Amniotic stem cell (primary cell): ENCODE measurements at regions not wholly inside any gene's neighbourhood (a gene's known extent, or its start where the extent isn't known, plus 50 kb on each side); places are given as distances from the start of the nearest gene placed in this dataset.
"Not testable (repeated sequence)": the region's sequence is repeated elsewhere in the genome, so short reads cannot be mapped to it uniquely, and the experiment has no call there.

Experiments
- DNase-seq: peaks from one replicate; lab custom pipeline; 2025; lab: John Stamatoyannopoulos, UW

DNA sequence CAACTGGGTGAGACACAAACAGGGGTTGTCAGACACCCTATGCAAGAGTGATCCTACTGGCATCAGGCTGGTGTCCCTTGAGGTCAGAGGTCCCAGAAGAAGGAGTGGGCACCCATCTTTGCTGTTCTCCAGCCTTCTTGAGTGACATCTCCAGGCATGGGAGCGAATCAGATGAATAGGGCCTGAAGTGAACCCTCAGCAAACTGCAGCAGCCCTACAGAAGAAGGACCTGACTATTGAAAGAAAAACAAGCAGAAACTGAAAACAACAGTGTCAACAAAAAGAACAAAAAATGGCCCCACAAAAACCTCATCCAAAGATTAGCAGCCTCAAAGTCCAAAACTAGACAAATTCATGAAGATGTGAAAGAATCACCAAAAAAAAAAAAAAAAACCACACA is 1229.7 kb upstream of the CRIM1 start:
- DNase-seq: no peak

DNA sequence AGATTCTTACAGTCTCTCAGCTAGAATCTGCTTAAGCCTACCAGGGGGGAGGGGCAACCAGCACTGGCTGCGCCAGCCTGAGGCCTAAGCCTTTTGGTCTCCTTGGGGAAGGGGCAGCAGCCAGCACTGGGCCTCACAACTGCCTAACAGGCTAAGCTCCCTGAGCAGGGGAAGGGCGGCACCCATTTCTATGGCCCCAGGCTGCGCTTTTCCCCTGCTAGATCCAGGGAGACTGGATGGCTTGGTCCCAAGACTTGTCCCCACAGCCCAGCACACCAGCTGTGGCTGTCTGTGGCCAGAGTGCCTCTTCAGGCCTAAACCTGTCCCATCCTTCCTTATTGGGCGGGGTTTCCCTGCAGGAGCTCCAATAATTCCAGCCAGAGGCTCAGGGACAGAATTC is 1230.3 kb upstream of the CRIM1 start:
- no peak for DNase-seq

DNA sequence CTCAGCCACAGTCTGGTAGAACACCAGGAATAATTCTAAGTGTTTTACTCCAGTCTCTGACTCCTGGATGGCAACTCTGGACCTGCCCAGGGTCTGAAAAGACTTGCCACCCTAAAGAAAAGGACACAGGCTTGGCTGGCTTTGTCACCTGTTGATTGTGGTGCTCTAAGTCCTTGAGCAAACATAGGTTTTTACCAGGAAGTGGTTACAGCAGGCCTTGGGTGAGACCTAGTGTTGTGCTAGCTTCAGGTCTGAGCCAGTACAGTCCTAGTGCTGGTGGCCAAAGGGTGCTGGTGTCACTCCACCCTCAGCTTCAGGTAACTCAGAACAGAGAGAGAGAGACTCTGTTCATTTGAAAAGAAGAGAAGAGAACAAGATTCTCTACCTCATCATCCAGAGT is 1239.4 kb upstream of the CRIM1 start:
- DNase-seq: no peak

DNA sequence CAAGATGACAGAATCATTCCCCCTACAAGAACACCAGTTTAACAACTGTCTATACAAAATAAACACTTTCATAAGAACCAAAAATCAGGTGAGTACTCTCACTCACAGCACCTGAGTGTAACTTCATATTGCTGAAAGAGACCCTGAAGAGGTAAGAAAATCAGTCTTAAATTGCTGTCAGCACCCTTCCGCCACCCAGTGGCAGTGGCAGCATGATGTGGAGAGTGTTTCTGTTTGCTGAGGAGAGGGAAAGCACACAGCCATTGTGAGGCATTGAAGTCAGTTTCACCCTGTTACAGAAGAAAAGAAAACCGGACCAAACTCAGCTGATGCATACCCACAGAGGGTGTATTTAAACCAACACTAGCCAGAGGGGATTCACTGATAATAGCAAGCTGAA is 1240.8 kb upstream of the CRIM1 start:
- DNase-seq: no peak

DNA sequence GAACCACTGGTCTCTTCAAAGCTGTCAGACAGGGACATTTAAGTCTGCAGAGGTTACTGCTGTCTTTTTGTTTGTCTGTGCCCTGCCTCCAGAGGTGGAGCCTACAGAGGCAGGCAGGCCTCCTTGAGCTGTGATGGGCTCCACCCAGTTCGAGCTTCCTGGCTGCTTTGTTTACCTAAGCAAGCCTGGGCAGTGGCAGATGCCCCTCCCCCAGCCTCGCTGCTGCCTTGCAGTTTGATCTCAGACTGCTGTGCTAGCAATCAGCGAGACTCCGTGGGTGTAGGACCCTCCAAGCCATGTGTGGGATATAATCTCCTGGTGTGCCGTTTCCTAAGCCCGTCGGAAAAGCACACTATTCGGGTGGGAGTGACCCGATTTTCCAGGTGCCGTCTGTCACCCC is 1243.2 kb upstream of the CRIM1 start:
- not testable (repeated sequence) for DNase-seq

DNA sequence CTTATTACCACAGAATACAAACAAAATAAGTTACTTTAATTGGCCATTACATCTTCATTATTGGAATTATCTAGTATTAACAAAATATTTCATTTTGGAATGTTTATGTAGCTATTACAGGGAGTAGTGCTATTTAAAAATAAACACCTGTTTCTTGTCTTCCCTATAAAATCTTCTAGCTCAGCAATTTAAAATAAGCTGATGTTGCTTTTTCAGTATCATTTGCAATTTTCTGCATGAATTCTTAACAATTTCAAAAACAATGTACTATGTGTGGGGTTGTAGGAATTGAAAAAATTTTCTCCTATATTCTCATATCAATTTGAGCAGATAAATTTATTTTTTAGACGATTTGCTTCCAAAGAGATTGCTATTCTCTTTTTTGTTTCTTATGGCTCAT is 1251.3 kb upstream of the CRIM1 start:
- DNase-seq: no peak

DNA sequence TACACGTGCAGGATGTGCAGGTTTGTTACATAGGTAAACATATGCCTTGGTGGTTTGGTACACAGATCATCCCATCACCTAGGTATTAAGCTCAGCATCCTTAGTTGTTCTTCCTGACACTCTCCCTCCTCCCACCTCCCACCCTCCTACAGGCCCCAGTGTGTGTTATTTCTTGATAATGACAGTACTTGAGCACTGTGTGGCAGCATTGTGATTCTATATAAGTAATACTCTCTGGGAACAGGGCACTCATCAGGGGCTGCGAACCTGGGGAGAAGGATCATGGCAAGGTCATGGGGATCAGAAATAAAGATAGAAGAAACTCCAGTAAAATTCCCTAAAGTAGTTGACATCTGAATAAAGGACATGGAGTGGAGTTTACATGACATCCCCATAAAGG is 1256.2 kb upstream of the CRIM1 start:
- no peak for DNase-seq

DNA sequence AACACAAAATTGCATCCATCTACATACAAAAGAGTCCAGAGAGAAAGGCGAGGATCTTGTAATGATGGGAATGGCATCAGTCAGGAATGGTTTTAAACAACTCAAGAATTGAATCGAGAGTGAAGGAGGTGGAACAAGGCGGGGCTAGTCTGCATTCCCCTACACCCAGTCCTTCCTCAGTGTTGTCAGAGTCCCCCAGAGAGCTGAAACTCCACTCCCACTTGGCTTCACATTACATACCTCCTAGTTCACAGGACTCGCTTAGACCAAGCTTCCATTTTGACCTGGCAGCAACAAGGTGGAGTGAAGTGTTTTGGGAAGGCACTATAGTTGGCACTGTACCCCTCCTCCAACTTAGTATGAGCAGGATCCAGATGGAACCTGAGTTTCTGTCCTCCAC is 1273.5 kb upstream of the CRIM1 start:
- no peak for DNase-seq

DNA sequence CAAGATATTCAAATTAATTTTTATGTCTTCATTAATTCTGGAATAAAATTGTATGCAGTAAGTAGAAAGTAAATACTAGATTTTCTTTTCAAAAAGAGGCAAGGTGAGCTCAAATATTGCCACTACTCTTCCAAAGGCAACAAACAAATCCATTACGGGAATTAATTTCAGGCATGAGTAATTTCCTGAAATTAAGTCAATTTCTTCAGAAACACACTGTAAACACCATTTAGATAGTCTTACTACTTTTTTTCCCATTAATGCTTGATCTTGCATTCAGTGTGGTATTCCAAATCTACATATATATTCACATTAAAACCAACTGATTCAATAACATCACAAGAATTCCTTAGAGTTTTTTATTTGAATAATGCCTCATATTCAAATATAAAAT is 1274.0 kb upstream of the CRIM1 start:
- DNase-seq: no peak

DNA sequence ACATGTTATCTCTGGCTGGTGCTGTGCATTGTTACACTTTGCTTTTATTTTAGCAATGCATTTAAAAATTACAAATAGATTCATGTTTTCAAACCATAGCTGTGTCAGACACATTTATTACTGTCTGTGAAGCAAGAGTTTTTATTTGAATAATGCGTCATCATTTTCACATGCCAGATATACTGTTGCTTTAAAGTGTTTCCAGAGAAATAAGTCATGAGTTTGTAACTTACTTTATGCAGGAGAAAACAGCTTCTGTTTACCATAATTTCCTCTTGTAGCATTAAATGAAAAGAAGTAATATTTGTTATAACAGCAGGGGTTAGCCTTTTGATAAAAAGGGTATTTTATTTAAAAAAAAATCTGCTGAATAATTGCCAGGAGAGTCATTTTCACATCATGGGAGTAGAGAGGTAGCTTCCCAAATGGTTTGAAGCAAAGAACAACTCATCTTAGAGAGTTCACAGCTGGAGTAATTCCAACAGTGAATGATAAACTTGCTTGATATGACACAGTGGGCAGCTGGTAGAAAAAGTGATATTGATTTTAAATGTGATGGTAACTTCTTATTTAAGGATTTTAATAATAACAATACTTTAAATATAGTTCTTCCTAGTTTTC is 1274.5 kb upstream of the CRIM1 start:
- DNase-seq: no peak

DNA sequence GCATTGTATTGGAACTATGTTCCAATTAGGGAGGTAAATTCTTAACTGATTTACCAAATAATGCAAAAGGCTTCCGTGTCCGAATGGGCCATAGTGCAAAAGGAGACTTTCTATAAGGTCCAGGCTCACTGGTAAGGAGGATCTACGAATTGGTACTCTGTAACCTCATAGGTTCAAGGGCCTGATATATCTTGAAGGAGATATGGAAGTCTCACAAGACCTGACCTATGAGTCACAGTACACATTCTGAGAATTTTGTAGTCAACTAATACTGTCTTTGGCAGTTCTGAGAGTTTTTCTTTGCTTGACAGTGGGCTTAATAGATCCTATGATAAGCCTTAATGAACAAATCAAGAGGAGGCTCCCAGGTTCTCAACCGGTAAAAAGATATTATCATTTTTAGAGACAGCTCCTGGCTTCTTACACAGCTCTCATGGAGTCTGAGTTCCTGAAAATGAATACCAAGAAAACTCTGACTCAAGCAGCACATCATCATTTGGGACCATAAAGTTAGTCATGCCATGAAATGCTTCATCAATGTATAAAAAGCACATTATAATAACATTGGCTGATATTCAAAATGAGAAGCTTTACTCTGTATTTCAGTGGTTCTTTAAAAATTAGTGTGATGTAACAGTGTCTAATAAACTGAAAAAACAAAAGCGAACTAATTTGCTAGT is 1275.2 kb upstream of the CRIM1 start:
- no peak for DNase-seq

DNA sequence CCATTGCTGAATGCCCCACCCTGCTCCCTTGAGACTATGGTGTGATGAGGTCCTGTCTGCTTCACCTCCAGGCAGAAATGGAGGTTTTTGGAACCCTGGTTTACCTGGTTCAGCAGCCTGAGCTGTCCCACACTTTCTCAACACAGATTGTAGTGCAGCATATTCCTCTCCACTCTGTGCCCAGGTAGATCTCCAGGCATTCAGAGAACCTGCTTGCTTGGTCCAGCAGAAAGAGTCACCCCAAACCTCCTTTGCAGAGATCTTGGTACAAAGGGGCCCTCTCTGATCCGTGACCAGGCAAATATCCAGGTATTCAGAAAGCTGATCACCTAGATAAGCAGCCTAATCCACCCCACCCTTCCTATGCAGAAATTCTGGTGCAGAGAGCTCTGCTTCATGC is 1288.2 kb upstream of the CRIM1 start:
- no peak for DNase-seq

DNA sequence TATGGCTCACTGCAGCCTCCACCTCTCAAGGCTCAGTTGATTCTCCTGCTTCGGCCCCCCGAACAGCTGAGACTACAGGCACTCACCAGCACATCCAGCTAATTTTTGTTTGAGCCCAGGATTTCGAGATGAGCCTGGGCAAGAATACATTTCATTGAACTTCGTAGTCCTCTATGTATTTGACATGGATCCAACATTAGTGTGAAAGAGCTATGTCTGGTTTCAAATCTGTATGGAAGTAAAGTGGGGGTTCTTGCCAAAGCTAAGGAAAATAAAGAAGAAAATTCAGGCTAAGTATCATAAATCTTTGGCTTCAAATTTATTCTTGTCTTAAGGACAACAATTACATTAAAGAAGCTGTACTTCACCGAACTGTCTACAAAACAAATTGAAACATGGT is 1291.7 kb upstream of the CRIM1 start:
- DNase-seq: no peak

DNA sequence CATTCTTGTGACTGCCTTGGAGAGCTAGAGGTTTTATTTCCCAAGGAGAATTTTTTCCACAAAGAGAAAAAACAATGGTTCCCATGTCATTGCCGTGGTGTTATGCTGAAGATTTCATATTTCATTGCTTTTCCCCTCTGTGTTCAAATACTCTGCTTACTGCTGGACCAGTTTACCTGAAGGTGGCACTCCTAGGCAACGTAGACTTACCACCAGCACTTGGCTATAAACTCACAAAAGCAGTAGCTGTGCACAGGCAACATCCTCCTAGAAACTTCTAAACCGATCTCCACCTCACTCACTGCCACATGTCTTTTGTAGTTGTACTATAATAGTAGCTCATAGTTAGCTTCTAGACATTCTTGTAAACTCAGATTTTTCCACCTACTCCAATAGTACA is 1319.7 kb upstream of the CRIM1 start:
- no peak for DNase-seq

DNA sequence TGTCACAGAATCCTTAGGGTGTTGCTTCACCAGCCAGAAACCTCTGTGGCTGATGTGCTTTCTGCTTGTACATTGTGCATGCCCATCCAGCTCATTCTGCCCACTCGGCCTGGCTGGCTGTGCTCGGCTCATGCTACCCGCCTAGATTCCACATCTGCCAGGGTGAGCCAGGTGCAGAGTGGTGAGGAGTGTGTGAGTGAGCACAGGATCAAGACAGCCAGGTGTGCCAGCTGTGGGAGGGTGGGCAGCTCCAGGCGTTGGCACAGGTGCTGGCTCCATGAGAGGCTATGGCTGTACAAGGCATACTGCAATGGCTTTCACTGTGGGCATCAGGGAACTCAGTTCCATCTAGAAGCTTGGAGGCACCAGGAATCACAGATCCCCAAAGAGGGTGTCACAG is 1321.8 kb upstream of the CRIM1 start:
- no peak for DNase-seq

DNA sequence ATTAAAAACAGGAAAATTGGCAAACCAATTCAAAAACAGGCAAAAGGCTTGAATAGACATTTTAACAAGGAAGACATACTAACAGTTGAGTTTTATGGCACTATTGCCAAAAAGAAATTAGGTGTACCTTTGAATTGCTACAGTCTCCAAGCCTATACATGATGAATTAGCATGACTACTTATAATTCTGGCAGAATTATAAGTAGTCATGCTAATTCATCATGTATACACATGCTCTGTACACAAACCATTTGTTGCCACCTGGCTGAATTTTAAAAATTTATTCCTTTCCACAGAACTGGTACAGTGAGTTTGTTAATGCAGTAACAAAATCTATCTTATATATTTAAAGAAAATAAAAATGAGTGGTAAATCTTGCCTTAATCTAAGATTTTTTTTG is 1332.0 kb upstream of the CRIM1 start:
- DNase-seq: no peak

DNA sequence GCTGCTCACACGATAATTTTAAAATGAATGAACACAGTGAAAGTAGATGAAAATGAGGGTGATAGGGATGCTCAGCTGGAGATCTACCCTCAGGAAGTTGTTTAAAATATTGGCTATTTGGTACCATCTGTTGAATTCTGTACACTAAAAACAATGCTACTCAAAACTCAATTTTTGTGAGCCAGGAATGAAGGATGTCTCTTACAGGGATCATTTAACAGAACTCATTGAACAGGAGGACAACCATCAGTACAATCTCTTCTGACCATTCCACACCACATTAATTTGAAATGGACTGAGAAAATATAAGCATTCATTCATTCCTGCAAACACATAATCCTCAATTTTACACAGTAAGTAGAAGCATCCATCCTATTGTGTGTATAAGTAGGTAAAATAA is 1355.1 kb upstream of the CRIM1 start:
- DNase-seq: no peak

DNA sequence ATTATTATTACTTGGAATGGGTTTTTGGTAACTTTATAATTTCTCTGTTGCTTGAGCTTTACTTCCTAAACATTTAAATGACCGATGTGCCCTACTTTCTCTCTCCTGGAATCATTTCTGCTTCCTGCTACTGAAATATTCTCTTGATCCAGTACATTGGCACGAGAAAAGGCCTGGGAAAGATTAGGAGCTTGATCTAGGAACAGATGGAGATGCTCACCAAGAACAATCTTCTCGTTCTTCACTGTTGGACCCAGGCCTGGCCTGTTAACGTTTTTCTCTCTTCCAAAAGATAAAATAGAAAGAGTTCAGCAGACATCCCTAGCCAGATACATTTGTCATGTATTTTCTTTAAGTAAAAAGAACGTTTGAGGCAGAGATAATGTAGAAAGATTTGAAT is 1356.8 kb upstream of the CRIM1 start:
- DNase-seq: no peak

DNA sequence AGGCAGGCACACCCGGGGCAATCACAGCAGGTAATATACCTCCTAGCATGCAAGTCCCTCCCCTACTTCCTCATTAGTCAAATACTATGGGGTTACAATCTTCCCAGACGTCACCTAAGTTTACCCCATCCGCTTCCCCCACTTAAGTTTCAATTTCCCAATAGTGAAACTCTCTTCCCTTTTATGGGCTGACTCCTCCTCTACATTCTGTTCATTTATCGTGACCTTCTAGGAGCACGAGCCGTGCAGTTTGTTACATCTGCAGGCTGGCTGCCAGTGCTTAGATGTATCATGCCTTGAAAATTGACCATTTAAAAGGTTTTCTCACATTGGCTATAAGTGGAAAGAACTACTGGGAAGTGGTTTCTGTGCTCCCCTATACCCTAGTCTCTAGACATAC is 1357.8 kb upstream of the CRIM1 start:
- DNase-seq: no peak

DNA sequence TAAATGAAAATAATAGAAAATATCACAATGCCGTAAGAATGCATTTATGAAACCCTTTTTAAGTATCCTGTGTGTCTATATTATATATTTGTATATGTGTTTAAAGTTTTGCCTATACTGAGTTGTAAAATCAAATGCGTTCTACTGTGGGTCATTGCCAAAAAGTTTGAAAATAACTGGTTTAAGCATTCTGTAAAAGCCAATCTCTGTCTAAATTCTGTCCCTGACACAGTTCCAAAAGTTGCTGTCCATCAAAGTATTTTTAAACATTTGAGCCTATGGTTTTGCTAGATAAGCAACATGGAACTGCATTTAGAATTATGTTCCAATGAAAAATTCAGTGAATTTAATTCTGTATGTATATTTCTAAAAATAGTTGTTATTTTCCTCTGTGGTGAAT is 1360.4 kb upstream of the CRIM1 start:
- DNase-seq: no peak

DNA sequence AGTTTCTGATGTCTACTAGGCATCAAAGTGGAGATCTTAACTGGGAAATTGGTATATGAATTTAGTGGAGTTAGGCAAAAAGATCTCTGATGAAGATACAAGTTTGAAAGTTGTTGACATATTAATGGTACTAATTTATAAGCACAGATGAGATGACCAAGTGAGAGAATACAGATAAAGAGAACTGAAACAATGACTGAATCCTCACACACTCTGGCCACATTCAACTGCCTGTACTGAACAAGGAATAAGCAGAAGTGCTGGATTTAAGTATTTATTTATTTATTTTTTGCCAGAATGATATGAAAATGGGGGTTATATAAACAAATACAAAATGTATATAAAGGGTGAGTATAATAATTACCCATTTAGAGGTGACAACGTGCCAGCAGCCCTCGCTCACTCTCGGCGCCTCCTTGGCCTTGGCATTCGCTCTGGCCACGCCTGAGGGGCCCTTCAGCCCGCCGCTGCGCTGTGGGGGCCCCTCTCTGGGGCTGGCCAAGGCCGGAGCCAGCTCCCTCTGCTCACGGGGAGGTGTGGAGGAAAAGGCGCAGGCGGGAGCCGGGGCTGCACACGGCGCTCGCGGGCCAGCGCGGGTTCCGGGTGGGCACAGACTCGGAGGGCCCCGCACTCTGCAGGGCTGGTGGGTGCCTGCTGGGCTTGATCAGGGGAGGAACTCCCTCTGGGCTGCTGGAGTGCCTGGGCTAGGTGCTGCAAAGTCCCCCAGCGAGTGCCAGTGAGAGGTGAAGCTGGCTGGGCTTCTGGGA is 1363.9 kb upstream of the CRIM1 start:
- no peak for DNase-seq

DNA sequence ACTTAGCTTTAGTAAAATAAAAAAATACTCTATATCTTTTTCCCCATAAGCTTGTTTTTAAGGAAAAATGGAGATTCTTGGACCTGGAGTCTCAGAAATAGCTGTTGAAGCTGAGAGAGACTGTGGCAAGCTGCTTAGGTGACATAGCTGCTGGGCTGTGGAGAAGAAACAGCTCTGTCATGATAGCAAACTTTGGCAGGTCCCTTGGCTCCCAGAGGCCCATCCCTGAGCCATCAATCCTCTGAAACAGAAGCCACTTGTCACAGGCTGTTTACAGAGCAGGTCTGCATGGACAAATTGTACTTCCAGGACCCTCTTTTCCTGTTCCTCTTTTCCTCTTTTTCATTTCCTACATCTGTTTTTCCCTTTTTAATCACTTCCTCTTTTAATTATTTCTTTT is 1370.1 kb upstream of the CRIM1 start:
- no peak for DNase-seq

DNA sequence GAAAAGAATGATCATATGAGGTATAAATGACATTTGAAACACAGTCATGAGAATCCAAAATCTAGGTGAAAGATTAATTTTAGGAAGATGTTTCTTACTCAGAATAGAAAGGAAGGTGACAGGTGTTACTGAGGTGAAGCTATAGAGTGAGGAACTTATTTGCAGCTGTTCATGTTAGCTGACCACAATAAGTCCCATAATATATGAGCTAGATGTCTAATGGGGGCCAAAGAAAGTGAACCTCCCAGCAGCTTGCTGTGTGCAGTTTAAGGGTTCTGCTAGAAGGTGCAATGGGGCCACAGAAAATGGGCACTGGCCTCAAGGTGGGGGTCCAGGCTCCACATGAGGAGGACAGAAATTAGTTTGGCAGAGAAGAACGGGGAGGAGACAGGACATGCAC is 1374.9 kb upstream of the CRIM1 start:
- no peak for DNase-seq

DNA sequence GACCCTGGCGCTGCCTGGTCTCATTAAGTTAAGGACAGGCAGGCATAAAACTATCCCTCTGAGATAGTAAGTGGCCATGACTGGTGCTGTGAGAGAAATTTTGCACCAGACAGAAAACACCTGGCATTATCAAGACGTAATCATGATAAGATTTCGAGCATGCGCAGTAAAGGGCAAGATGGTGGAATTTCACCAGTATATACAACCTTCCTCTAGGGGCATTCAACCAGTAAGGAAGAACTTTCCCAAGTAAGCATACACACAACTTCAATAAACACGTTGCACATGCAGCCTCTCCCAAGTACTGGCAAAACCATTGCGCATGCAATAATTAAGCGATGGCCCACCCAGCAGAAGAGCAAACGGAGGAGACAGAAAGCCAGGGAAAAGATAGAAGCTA is 1376.4 kb upstream of the CRIM1 start:
- no peak for DNase-seq
